ENCODE measurements at regions not wholly inside any gene's neighbourhood (a gene's known extent, or its start where the extent isn't known, plus 50 kb on each side); places are given as distances from the start of the nearest gene placed in this dataset.

DNA sequence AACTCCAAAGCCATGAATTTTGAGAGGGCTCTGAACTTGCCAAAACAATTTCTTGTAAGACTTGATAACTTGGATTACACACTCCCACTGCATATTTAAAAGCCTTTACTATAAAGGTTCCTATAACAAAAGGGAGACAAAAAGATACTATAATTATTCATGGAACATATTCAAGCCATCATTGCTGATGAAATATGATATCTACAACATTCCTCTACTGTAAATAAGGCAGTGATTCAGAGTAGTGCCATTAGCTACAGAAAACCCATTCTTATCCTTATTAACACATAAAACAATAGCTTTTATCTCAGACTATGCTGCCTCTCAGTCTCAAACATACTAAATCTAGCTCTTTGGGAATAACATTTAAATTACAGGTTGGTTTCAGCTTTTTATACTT is 675.5 kb upstream of the CXADR start:
- H3K27ac ChIP-seq (ENCODE audit: low read length) = no peak overlapping the region
- H3K27me3 ChIP-seq (ENCODE audit: control insufficient read depth, insufficient read depth, low read length) = no peaks in the 10 kb centered on the region
- peaks cover 5% of the 10 kb centered on the region for H3K4me1 ChIP-seq (ENCODE audit: control insufficient read depth, low read depth, low read length)
- H3K4me3 ChIP-seq (ENCODE audit: low read length) = no peak overlapping the region
- H3K9ac ChIP-seq (ENCODE audit: low read length) = no peak overlapping the region
- no peaks in the 10 kb centered on the region for H3K36me3 ChIP-seq (ENCODE audit: control insufficient read depth, low read depth, low read length)
- H3K9me3 ChIP-seq (ENCODE audit: control insufficient read depth, low read depth, low read length) = no peaks in the 10 kb centered on the region

DNA sequence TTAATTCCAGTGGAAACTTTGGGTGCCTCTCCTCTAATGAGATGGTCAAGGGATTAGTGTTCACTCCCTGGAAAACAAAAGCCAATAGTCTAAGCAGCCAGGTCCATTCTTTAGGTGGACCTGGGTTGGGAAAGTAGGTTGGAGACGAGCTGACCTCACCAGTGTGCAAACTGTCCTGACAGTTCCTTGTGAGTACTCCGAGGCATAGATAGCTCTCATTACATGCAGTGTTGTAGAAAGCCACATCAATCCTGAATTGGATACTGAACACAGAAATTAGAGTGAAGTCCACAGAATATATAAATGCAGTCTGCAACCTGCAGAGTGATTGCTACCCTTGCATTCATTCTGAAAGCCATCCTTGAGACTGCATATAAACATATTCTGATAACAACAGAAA is 675.1 kb upstream of the CXADR start:
- no peak overlapping the region for H3K27ac ChIP-seq (ENCODE audit: low read length)
- no peaks in the 10 kb centered on the region for H3K9me3 ChIP-seq (ENCODE audit: control insufficient read depth, low read depth, low read length)
- no peaks in the 10 kb centered on the region for H3K36me3 ChIP-seq (ENCODE audit: control insufficient read depth, low read depth, low read length)
- H3K4me3 ChIP-seq (ENCODE audit: low read length) = no peak overlapping the region
- H3K4me1 ChIP-seq (ENCODE audit: control insufficient read depth, low read depth, low read length) = peaks cover 5% of the 10 kb centered on the region
- H3K9ac ChIP-seq (ENCODE audit: low read length) = no peak overlapping the region
- no peaks in the 10 kb centered on the region for H3K27me3 ChIP-seq (ENCODE audit: control insufficient read depth, insufficient read depth, low read length)

DNA sequence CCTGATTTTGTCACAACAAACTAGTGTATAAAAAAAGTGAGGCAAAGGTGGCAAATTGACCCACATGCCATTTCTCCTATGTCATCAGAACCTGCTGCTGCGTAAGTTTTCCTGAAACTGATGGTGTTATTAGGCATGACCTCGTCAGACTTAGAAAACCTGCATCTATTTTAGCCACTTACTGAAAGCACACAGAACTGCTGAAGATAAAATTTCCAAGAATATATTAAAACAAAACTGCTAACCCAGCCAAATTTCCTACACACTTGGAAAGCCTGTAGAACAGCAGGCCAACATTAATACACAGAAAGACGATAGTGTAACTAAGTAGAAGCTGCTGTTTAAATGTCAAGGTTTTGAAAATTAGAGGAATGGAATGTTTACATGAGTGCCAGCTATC is 674.5 kb upstream of the CXADR start:
- Histone ChIP-seq H3K9me3 (ENCODE audit: control insufficient read depth, low read depth, low read length) (no peaks in the 10 kb centered on the region), H3K4me3 (ENCODE audit: low read length) (no peak overlapping the region), H3K9ac (ENCODE audit: low read length) (no peak overlapping the region), H3K27ac (ENCODE audit: low read length) (no peak overlapping the region), H3K27me3 (ENCODE audit: control insufficient read depth, insufficient read depth, low read length) (no peaks in the 10 kb centered on the region), H3K36me3 (ENCODE audit: control insufficient read depth, low read depth, low read length) (no peaks in the 10 kb centered on the region), H3K4me1 (ENCODE audit: control insufficient read depth, low read depth, low read length) (peaks cover 5% of the 10 kb centered on the region)

DNA sequence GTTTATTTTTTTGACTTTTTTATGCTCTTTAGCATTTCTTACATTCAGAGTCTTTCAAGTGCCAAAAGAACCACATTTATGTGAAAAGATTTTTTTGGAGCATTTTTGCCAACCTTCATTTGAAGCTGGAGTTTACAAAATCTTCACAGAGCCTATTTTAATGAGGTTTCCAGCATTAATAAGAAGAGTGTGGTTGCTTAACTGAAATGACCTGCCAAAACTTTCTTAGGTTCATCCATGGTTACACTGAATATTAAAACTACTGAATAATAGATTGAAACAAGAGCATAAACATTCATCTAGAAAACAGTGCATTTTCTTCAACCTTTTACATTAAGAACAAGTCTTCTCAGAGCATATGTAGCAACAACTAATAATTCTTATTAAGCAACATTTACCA is 672.3 kb upstream of the CXADR start:
- no peak overlapping the region for H3K4me3 ChIP-seq (ENCODE audit: low read length)
- no peaks in the 10 kb centered on the region for H3K9me3 ChIP-seq (ENCODE audit: control insufficient read depth, low read depth, low read length)
- peaks cover under 1% of the 10 kb centered on the region for H3K4me1 ChIP-seq (ENCODE audit: control insufficient read depth, low read depth, low read length)
- H3K36me3 ChIP-seq (ENCODE audit: control insufficient read depth, low read depth, low read length) = no peaks in the 10 kb centered on the region
- H3K9ac ChIP-seq (ENCODE audit: low read length) = no peak overlapping the region
- H3K27ac ChIP-seq (ENCODE audit: low read length) = no peak overlapping the region
- no peaks in the 10 kb centered on the region for H3K27me3 ChIP-seq (ENCODE audit: control insufficient read depth, insufficient read depth, low read length)

DNA sequence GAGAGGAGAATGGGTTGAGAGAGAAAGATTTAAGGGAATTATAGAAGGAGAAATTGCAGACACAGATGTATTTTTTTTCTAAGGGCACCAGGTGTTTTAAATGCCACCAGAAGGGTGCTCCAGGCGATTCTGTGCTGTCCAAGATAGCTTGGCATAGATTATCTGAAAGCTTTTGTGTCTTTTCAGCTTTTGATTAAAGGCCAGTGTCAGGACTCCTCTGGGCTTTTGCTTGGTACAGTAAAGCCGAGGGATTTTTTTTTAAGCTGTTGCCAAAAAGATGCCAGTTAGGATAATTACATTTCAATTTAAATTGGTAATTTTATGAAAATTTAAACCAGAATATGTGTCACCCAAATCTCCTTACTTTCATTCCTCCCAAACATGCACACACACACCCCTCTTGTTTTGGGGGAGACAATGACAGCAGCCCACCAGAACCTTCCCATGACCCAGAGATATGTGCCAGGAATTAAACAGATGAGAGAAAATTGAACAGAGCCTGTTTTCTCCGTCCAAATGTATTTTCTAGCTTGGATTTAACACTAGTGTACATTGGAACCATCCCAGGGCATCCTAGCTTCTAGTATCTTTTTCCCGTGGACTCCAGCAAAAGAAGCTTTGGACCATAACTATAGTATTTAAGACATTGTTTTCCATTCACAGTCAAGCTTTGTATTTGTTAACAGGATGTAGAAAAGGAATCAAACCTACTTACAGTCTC is 670.7 kb upstream of the CXADR start:
- Histone ChIP-seq H3K36me3 (ENCODE audit: control insufficient read depth, low read depth, low read length) (no peaks in the 10 kb centered on the region), H3K4me1 (ENCODE audit: control insufficient read depth, low read depth, low read length) (no peaks in the 10 kb centered on the region), H3K9ac (ENCODE audit: low read length) (no peak overlapping the region), H3K9me3 (ENCODE audit: control insufficient read depth, low read depth, low read length) (no peaks in the 10 kb centered on the region), H3K4me3 (ENCODE audit: low read length) (no peak overlapping the region), H3K27ac (ENCODE audit: low read length) (no peak overlapping the region), H3K27me3 (ENCODE audit: control insufficient read depth, insufficient read depth, low read length) (no peaks in the 10 kb centered on the region)

DNA sequence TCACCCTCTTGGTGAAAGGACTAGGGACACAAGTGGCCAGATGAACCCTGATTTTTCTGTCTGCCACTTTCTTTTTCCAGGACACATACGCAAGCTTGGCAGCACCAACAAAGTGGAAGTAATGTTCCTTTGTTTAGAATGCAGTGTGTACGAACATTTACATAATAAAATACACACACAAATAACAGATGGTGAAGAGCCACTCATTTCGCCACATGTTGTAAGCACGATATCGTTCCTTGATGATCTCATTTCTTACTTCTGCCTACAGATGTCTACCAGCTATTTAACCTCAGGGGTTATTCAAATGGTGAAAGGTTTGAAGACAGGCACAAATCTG is 670.2 kb upstream of the CXADR start:
- Histone ChIP-seq H3K9ac (ENCODE audit: low read length) (no peak overlapping the region), H3K4me1 (ENCODE audit: control insufficient read depth, low read depth, low read length) (no peaks in the 10 kb centered on the region), H3K9me3 (ENCODE audit: control insufficient read depth, low read depth, low read length) (no peaks in the 10 kb centered on the region), H3K27me3 (ENCODE audit: control insufficient read depth, insufficient read depth, low read length) (no peaks in the 10 kb centered on the region), H3K4me3 (ENCODE audit: low read length) (no peak overlapping the region), H3K27ac (ENCODE audit: low read length) (no peak overlapping the region), H3K36me3 (ENCODE audit: control insufficient read depth, low read depth, low read length) (no peaks in the 10 kb centered on the region)

DNA sequence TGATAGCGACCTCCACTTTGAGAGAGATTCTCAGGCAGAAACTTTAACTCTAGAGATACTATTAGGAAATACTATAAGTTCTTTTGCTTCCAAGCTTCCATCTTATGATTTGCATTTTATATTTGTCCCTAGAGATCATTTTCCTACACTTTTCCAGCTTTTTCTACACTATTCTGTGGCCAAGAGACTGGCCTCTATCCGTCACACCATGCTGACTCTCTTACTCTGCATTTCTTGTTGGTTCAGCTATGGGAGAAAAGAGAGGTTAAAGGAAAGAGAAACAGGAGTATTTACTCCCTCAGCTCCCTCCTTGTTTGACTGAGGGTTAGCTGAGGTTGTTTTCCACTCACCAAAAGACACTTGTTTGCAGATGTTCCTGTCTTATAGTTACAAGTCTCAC is 665.6 kb upstream of the CXADR start:
- Histone ChIP-seq H3K4me1 (ENCODE audit: control insufficient read depth, low read depth, low read length) (no peaks in the 10 kb centered on the region), H3K27ac (ENCODE audit: low read length) (no peak overlapping the region), H3K9ac (ENCODE audit: low read length) (no peak overlapping the region), H3K36me3 (ENCODE audit: control insufficient read depth, low read depth, low read length) (no peaks in the 10 kb centered on the region), H3K27me3 (ENCODE audit: control insufficient read depth, insufficient read depth, low read length) (no peaks in the 10 kb centered on the region), H3K9me3 (ENCODE audit: control insufficient read depth, low read depth, low read length) (no peaks in the 10 kb centered on the region), H3K4me3 (ENCODE audit: low read length) (no peak overlapping the region)

DNA sequence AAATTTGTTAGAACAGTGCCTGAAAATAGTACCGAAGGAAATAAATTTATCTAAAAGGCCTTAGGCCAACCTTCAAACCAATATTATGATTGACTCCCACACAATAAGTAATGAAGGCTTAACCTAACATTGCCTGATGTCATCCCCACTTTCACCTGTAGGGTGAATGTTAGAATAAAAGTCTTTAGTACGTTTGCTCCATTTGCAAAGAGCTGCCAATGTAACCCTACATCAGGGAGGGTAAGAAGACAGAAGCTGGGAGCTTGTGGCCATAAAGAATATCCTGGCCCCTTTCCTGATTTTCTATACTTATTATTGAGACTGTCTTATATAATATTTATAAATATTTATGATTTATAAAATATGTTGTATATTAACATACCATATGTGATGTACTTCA is 661.8 kb upstream of the CXADR start:
- H3K9ac ChIP-seq (ENCODE audit: low read length) = no peak overlapping the region
- H3K27me3 ChIP-seq (ENCODE audit: control insufficient read depth, insufficient read depth, low read length) = no peaks in the 10 kb centered on the region
- H3K9me3 ChIP-seq (ENCODE audit: control insufficient read depth, low read depth, low read length) = peaks cover 5% of the 10 kb centered on the region
- no peaks in the 10 kb centered on the region for H3K4me1 ChIP-seq (ENCODE audit: control insufficient read depth, low read depth, low read length)
- no peak overlapping the region for H3K4me3 ChIP-seq (ENCODE audit: low read length)
- no peak overlapping the region for H3K27ac ChIP-seq (ENCODE audit: low read length)
- H3K36me3 ChIP-seq (ENCODE audit: control insufficient read depth, low read depth, low read length) = no peaks in the 10 kb centered on the region

DNA sequence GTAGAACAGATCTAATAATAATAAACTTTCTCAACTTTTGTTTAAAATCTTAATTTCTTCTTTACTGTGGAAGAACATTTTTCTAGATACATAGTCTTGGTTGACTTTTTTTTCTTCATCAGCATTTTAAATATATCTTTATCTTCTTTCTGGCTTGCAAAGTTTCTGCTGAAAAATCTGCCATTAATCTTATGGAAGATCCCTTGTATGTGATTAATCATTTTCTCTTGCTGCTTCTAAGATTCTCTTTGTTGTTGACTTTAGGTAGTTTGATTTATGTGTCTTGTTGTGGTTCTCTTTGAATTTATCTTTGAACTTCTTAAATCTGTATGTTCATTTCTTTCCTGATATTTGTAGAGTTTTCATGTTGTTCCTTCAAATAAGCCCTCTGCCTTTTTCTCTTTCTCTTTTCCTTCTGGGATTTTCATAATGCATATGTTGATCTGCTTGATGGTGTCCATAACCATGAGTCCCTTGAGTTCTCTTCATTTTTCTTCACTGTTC is 657.6 kb upstream of the CXADR start:
- Histone ChIP-seq H3K27ac (ENCODE audit: low read length) (no peak overlapping the region), H3K27me3 (ENCODE audit: control insufficient read depth, insufficient read depth, low read length) (no peaks in the 10 kb centered on the region), H3K9ac (ENCODE audit: low read length) (no peak overlapping the region), H3K9me3 (ENCODE audit: control insufficient read depth, low read depth, low read length) (peaks cover 5% of the 10 kb centered on the region), H3K36me3 (ENCODE audit: control insufficient read depth, low read depth, low read length) (no peaks in the 10 kb centered on the region), H3K4me1 (ENCODE audit: control insufficient read depth, low read depth, low read length) (no peaks in the 10 kb centered on the region), H3K4me3 (ENCODE audit: low read length) (no peak overlapping the region)

DNA sequence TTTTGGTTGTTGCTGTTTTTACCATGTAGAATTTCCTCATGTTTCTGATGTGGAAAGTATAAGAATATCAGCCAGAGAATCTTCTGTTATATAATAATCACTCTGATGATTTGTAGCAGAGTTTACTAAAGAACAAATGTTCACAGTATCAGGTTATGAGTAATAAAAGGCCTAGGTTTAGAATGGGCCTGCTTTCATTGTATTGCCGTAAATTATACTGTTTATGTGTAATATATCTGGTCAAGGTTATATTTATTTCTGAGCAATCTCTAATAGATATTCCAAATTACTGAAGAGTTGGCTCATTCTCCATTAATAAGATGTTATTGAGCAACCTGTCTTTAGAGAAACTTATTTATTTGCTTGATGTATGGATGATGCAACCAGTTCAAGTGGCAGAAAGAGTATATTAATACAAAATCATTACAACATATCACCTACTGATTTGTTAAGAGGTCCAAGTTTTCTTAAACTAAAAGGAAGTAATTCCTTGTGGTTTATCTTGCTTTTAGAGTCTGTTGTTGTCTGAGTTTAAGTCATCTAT is 649.4 kb upstream of the CXADR start:
- H3K27me3 ChIP-seq (ENCODE audit: control insufficient read depth, insufficient read depth, low read length) = no peaks in the 10 kb centered on the region
- no peaks in the 10 kb centered on the region for H3K9me3 ChIP-seq (ENCODE audit: control insufficient read depth, low read depth, low read length)
- no peak overlapping the region for H3K27ac ChIP-seq (ENCODE audit: low read length)
- H3K9ac ChIP-seq (ENCODE audit: low read length) = no peak overlapping the region
- H3K36me3 ChIP-seq (ENCODE audit: control insufficient read depth, low read depth, low read length) = no peaks in the 10 kb centered on the region
- H3K4me1 ChIP-seq (ENCODE audit: control insufficient read depth, low read depth, low read length) = peaks cover 7% of the 10 kb centered on the region
- H3K4me3 ChIP-seq (ENCODE audit: low read length) = no peak overlapping the region

DNA sequence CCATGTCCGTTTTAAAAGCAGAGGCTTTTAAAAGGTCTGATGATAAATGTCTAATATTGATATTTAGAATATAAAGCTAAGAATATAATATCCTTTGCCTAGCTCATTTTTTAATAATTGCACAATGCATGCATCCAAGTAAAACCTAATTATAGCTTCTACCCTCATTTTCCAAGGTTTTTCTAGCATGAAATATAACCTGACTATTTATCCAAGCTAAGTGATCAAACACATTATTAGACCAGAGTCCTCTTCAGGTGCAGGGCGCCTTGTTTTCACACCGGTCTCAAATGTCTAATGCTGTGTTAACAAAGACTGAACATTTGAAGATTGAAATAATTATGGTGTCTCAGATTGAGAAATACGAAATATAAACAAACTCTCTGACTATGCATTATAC is 648.9 kb upstream of the CXADR start:
- Histone ChIP-seq H3K9me3 (ENCODE audit: control insufficient read depth, low read depth, low read length) (no peaks in the 10 kb centered on the region), H3K9ac (ENCODE audit: low read length) (no peak overlapping the region), H3K4me1 (ENCODE audit: control insufficient read depth, low read depth, low read length) (peaks cover 7% of the 10 kb centered on the region), H3K36me3 (ENCODE audit: control insufficient read depth, low read depth, low read length) (no peaks in the 10 kb centered on the region), H3K27ac (ENCODE audit: low read length) (no peak overlapping the region), H3K27me3 (ENCODE audit: control insufficient read depth, insufficient read depth, low read length) (no peaks in the 10 kb centered on the region), H3K4me3 (ENCODE audit: low read length) (no peak overlapping the region)

DNA sequence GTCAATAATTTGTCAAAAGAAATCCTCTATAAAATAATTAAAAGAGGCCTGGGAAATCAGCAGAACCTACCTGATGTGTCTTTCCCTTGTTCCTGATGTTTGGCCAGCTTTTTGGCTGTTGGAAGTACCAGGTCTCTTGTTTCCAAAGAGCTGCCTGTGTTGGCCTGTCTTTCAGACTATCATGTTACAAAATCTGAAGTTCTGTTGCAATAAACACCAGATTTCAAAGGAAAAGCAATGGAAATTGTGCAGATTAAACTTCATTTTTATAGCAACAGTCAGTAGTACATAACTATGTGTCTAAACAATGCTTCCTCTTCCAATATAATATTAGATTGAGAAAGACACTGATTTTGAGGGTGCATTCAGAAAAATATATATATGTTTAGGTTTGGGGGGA is 647.2 kb upstream of the CXADR start:
- H3K4me1 ChIP-seq (ENCODE audit: control insufficient read depth, low read depth, low read length) = peaks cover 7% of the 10 kb centered on the region
- no peak overlapping the region for H3K27ac ChIP-seq (ENCODE audit: low read length)
- no peak overlapping the region for H3K4me3 ChIP-seq (ENCODE audit: low read length)
- no peak overlapping the region for H3K9ac ChIP-seq (ENCODE audit: low read length)
- no peaks in the 10 kb centered on the region for H3K36me3 ChIP-seq (ENCODE audit: control insufficient read depth, low read depth, low read length)
- no peaks in the 10 kb centered on the region for H3K27me3 ChIP-seq (ENCODE audit: control insufficient read depth, insufficient read depth, low read length)
- H3K9me3 ChIP-seq (ENCODE audit: control insufficient read depth, low read depth, low read length) = no peaks in the 10 kb centered on the region

Data from iPS-18a (cell line).